ENCODE measurements at regions not wholly inside any gene's neighbourhood (a gene's known extent, or its start where the extent isn't known, plus 50 kb on each side); places are given as distances from the start of the nearest gene placed in this dataset.

DNA sequence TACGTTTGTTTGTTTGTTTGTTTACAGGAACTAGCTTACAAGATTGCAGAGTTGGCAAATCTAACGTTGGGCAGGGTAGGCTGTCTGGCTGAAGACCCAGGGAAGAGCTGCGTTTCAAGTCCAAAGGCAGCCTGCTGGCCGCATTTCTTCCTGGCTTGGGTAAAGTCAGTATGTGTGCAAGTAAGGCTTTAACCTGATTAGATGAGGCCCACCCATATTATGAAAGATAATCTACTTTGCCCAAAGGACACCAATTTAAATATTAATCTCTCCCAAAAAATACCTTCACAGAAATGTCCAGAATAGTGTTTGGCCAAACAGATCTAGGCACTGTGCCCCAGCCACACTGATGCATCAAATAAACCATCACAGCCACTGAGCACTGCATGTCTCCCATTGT, 228.9 kb upstream of the HABP2 start:
- TF ChIP-seq GATA2 (IDR thresholded peaks at IDR 0.05; ENCODE audit: low read depth, low read length) (no peak), GATA3 (IDR thresholded peaks at IDR 0.05; ENCODE audit: low read depth, low read length) (no peak)
